ENCODE measurements at regions not wholly inside any gene's neighbourhood (a gene's known extent, or its start where the extent isn't known, plus 50 kb on each side); places are given as distances from the start of the nearest gene placed in this dataset.
"Not testable (repeated sequence)": the region's sequence is repeated elsewhere in the genome, so short reads cannot be mapped to it uniquely, and the experiment has no call there.

- H3K4me3 ChIP-seq (ENCODE audit: low read depth, low read length), result no peak overlapping the region
- DNase-seq (ENCODE audit: low read depth), result no peak
- TF ChIP-seq CTCF (IDR thresholded peaks at IDR 0.05; ENCODE audit: low read depth, low read length) (no peak), MAX (IDR thresholded peaks at IDR 0.05; ENCODE audit: low read depth, low read length) (no peak), MYC (IDR thresholded peaks at IDR 0.05; ENCODE audit: low read depth, low read length) (no peak), POLR2A (IDR thresholded peaks at IDR 0.05; ENCODE audit: extremely low read depth, insufficient read length) (no peak)
Observed at GRCh38 chr9:103210607-103211006, 215.5 kb downstream of the CYLC2 start.

GRCh38 chr9:103215197-103215596 is 220.1 kb downstream of the CYLC2 start:
- DNase-seq (ENCODE audit: low read depth), result no peak
- H3K4me3 ChIP-seq (ENCODE audit: low read depth, low read length), result no peak overlapping the region
- TF ChIP-seq CTCF (IDR thresholded peaks at IDR 0.05; ENCODE audit: low read depth, low read length), result no peak
- TF ChIP-seq MAX (IDR thresholded peaks at IDR 0.05; ENCODE audit: low read depth, low read length), result no peak
- no peak for TF ChIP-seq POLR2A (IDR thresholded peaks at IDR 0.05; ENCODE audit: extremely low read depth, insufficient read length)
- TF ChIP-seq MYC (IDR thresholded peaks at IDR 0.05; ENCODE audit: low read depth, low read length), result no peak

- DNase-seq (ENCODE audit: low read depth), result no peak
- no peak overlapping the region for H3K4me3 ChIP-seq (ENCODE audit: low read depth, low read length)
- TF ChIP-seq CTCF (IDR thresholded peaks at IDR 0.05; ENCODE audit: low read depth, low read length), result no peak
- no peak for TF ChIP-seq MYC (IDR thresholded peaks at IDR 0.05; ENCODE audit: low read depth, low read length)
- no peak for TF ChIP-seq MAX (IDR thresholded peaks at IDR 0.05; ENCODE audit: low read depth, low read length)
- no peak for TF ChIP-seq POLR2A (IDR thresholded peaks at IDR 0.05; ENCODE audit: extremely low read depth, insufficient read length)
Observed at GRCh38 chr9:103225702-103226646, 230.8 kb downstream of the CYLC2 start.

GRCh38 chr9:103226647-103227013 is 231.5 kb downstream of the CYLC2 start:
- no peak overlapping the region for H3K4me3 ChIP-seq (ENCODE audit: low read depth, low read length)
- TF ChIP-seq CTCF (IDR thresholded peaks at IDR 0.05; ENCODE audit: low read depth, low read length), result no peak
- TF ChIP-seq MAX (IDR thresholded peaks at IDR 0.05; ENCODE audit: low read depth, low read length), result no peak
- TF ChIP-seq POLR2A (IDR thresholded peaks at IDR 0.05; ENCODE audit: extremely low read depth, insufficient read length), result no peak
- no peak for TF ChIP-seq MYC (IDR thresholded peaks at IDR 0.05; ENCODE audit: low read depth, low read length)
- DNase-seq (ENCODE audit: low read depth), result no peak

- not testable (repeated sequence) for DNase-seq (ENCODE audit: low read depth); H3K4me3 ChIP-seq (ENCODE audit: low read depth, low read length)
Observed at GRCh38 chr9:103237571-103238109, 242.5 kb downstream of the CYLC2 start.

GRCh38 chr9:103242025-103242424 is 246.9 kb downstream of the CYLC2 start:
- DNase-seq (ENCODE audit: low read depth), result no peak
- no peak overlapping the region for H3K4me3 ChIP-seq (ENCODE audit: low read depth, low read length)
- no peak for TF ChIP-seq POLR2A (IDR thresholded peaks at IDR 0.05; ENCODE audit: extremely low read depth, insufficient read length)
- no peak for TF ChIP-seq MYC (IDR thresholded peaks at IDR 0.05; ENCODE audit: low read depth, low read length)
- TF ChIP-seq CTCF (IDR thresholded peaks at IDR 0.05; ENCODE audit: low read depth, low read length), result no peak
- TF ChIP-seq MAX (IDR thresholded peaks at IDR 0.05; ENCODE audit: low read depth, low read length), result no peak

Data from NB4 (cell line).